Tibial nerve (tissue), 4 donors: ENCODE measurements at regions not wholly inside any gene's neighbourhood (a gene's known extent, or its start where the extent isn't known, plus 50 kb on each side); places are given as distances from the start of the nearest gene placed in this dataset.

ENCODE experiments used
- DNase-seq, 2 donors: peaks; one replicate each; pipeline ENCODE4 v3.0.0-alpha.2; 2019; ENCODE audit warnings: low spot score in 2 of 2
- H3K27ac ChIP-seq, 4 donors: fragments of 200-600 bp; sonication (generic) in 3 of 4; one replicate each; pipeline ENCODE4 v1.5.1; 2017 to 2019; ENCODE audit warnings: mild to moderate bottlenecking in 1 of 4
- H3K27me3 ChIP-seq, 2 donors: fragments of 200-600 bp; sonication (generic) in 1 of 2; one replicate each; pipeline versions ENCODE4 v1.5.1 to v1.6.0; 2017 to 2019
- H3K36me3 ChIP-seq, 3 donors: fragments of 200-600 bp; sonication (generic); one replicate each; pipeline ENCODE4 v1.5.1; 2018 to 2019
- H3K4me1 ChIP-seq, 4 donors: fragments of 200-600 bp; sonication (generic) in 3 of 4; one replicate each; pipeline ENCODE4 v1.5.1; 2017 to 2019
- H3K4me3 ChIP-seq, 4 donors: fragments of 200-600 bp; sonication (generic) in 3 of 4; one replicate each; pipeline ENCODE4 v1.5.1; 2017 to 2019; ENCODE audit warnings: mild to moderate bottlenecking in 1 of 4, moderate library complexity in 1 of 4
- H3K9me3 ChIP-seq, 4 donors: fragments of 200-600 bp; sonication (generic) in 3 of 4; one replicate each; pipeline ENCODE4 v1.5.1; 2017 to 2019
- EP300 ChIP-seq, 2 donors: sonication (generic); formaldehyde crosslinking; IDR thresholded peaks; one replicate each; pipeline ENCODE4 v1.6.1; 2017; ENCODE audit warnings: antibody characterized with exemption in 2 of 2, mild to moderate bottlenecking in 1 of 2
- POLR2A ChIP-seq, 2 donors: fragments of 450-650 bp; IDR thresholded peaks; one replicate each; pipeline ENCODE4 v1.6.1; 2017; ENCODE audit warnings: antibody characterized with exemption in 2 of 2, mild to moderate bottlenecking in 2 of 2, moderate library complexity in 2 of 2
- WGBS, 2 donors: methylation state at CpG; one replicate each; pipeline ENCODE4 v1.1.5; 2018; 5-methylcytosine and 5-hydroxymethylcytosine counted together
- TF ChIP-seq, protein P1 (sequence below), 5 experiments: fragments of 200-600 bp in 3 of 5; fragments of 450-650 bp in 2 of 5; sonication (generic) in 3 of 5; IDR thresholded peaks; one replicate each; pipeline ENCODE4 v1.5.1; 2016 to 2019; ENCODE audit warnings: antibody characterized with exemption in 5 of 5, mild to moderate bottlenecking in 3 of 5, moderate library complexity in 2 of 5

GRCh38 chr12:47545938-47546609 is 159.8 kb downstream of the RPAP3 start:
- DNase-seq = no peak
- no peak for TF ChIP-seq POLR2A (IDR thresholded peaks at IDR 0.05)
- TF ChIP-seq EP300 (IDR thresholded peaks at IDR 0.05) = no peak
- TF ChIP-seq, protein P1, sequence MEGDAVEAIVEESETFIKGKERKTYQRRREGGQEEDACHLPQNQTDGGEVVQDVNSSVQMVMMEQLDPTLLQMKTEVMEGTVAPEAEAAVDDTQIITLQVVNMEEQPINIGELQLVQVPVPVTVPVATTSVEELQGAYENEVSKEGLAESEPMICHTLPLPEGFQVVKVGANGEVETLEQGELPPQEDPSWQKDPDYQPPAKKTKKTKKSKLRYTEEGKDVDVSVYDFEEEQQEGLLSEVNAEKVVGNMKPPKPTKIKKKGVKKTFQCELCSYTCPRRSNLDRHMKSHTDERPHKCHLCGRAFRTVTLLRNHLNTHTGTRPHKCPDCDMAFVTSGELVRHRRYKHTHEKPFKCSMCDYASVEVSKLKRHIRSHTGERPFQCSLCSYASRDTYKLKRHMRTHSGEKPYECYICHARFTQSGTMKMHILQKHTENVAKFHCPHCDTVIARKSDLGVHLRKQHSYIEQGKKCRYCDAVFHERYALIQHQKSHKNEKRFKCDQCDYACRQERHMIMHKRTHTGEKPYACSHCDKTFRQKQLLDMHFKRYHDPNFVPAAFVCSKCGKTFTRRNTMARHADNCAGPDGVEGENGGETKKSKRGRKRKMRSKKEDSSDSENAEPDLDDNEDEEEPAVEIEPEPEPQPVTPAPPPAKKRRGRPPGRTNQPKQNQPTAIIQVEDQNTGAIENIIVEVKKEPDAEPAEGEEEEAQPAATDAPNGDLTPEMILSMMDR (IDR thresholded peaks at IDR 0.05) = no peak
- Histone ChIP-seq H3K4me3 (no peak overlapping the region), H3K27me3 (no peaks in the 10 kb centered on the region), H3K27ac (no peak overlapping the region), H3K4me1 (peaks cover 0 to 1% (median 0%) of the 10 kb centered on the region in 4 donors), H3K9me3 (no peaks in the 10 kb centered on the region), H3K36me3 (no peaks in the 10 kb centered on the region)
- 73 to 76% methylated on average over 6 of the region's 6 CpGs for WGBS, 2 donors

DNA sequence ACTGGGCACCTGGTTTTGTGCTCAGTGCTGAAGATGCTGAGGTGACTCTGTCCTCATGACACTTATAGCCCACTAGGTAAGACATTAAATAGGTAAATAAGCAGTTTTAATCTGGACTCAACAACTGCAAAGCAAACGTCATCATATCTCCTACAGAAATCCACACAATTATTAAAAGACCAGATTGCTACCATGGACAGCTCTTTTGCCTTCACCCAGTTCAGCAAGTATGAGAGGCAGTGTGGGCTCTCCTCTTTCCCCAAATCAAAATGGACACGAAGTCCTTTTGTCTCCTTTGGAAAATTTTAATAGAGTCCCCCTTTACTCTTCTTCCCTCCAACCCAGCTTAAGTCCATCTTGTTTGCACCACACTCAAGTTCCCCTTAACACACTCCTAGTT is 171.1 kb downstream of the RPAP3 start:
- WGBS, 2 donors = 6 to 10% methylated on average over 2 of the region's 2 CpGs
- Histone ChIP-seq H3K4me1 (no peaks in the 10 kb centered on the region), H3K27ac (no peak overlapping the region), H3K27me3 (no peaks in the 10 kb centered on the region), H3K9me3 (peaks cover 0 to 28% (median 2%) of the 10 kb centered on the region in 4 donors), H3K36me3 (no peaks in the 10 kb centered on the region), H3K4me3 (no peak overlapping the region)
- TF ChIP-seq, protein P1 (IDR thresholded peaks at IDR 0.05) = no peak
- TF ChIP-seq EP300 (IDR thresholded peaks at IDR 0.05) (no peak), POLR2A (IDR thresholded peaks at IDR 0.05) (no peak)
- DNase-seq = no peak

GRCh38 chr12:47530050-47530449 is 175.8 kb downstream of the RPAP3 start:
- TF ChIP-seq EP300 (IDR thresholded peaks at IDR 0.05) = no peak
- TF ChIP-seq, protein P1 (IDR thresholded peaks at IDR 0.05) = no peak
- TF ChIP-seq POLR2A (IDR thresholded peaks at IDR 0.05) = no peak
- Histone ChIP-seq H3K36me3 (no peaks in the 10 kb centered on the region), H3K27ac (no peak overlapping the region), H3K9me3 (peaks cover 0 to 38% (median 2%) of the 10 kb centered on the region in 4 donors), H3K27me3 (no peaks in the 10 kb centered on the region), H3K4me1 (no peaks in the 10 kb centered on the region), H3K4me3 (no peak overlapping the region)
- DNase-seq = no peak

DNA sequence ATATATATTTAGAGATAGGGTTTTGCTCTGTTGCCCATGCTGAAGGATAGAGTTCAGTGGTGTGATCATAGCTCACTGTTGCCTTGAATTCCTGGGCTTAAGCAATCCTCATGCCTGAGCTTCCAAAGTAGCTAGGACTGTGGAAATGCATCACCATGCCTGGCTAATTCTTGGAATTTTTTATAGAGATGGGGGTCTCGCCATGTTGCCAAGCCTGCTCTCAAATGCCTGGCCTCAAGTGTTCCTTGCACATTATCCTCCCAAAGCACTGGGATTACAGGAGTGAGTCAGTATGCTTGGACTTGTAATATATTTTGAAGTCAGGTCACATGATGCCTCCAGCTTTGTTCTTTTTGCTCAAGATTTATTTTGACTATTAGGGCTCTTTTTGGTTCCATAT is 178.0 kb downstream of the RPAP3 start:
- TF ChIP-seq EP300 (IDR thresholded peaks at IDR 0.05) (no peak), POLR2A (IDR thresholded peaks at IDR 0.05) (no peak)
- TF ChIP-seq, protein P1 (IDR thresholded peaks at IDR 0.05) = no peak
- Histone ChIP-seq H3K27me3 (no peaks in the 10 kb centered on the region), H3K36me3 (no peaks in the 10 kb centered on the region), H3K9me3 (peaks cover 0 to 36% (median 2%) of the 10 kb centered on the region in 4 donors), H3K27ac (no peak overlapping the region), H3K4me1 (no peaks in the 10 kb centered on the region), H3K4me3 (no peak overlapping the region)
- DNase-seq = no peak
- WGBS, 2 donors = 73 to 86% methylated on average over 1 of the region's 1 CpG

GRCh38 chr12:47520029-47520428 is 185.8 kb downstream of the RPAP3 start:
- no peak for DNase-seq
- Histone ChIP-seq H3K27me3 (no peaks in the 10 kb centered on the region), H3K4me3 (no peak overlapping the region), H3K4me1 (no peaks in the 10 kb centered on the region), H3K9me3 (peaks cover 0 to 22% (median 2%) of the 10 kb centered on the region in 4 donors), H3K36me3 (no peaks in the 10 kb centered on the region), H3K27ac (no peak overlapping the region)
- TF ChIP-seq, protein P1 (IDR thresholded peaks at IDR 0.05) = no peak
- TF ChIP-seq POLR2A (IDR thresholded peaks at IDR 0.05) (no peak), EP300 (IDR thresholded peaks at IDR 0.05) (no peak)
